IPS DF 4.7 (cell line): ENCODE measurements at regions not wholly inside any gene's neighbourhood (a gene's known extent, or its start where the extent isn't known, plus 50 kb on each side); places are given as distances from the start of the nearest gene placed in this dataset.

Experiments
- DNase-seq: peaks from one replicate; pipeline ENCODE4 v3.0.0-alpha.2; 2013; ENCODE audit warnings: low spot score; ENCODE audit errors: extremely low read depth

DNA sequence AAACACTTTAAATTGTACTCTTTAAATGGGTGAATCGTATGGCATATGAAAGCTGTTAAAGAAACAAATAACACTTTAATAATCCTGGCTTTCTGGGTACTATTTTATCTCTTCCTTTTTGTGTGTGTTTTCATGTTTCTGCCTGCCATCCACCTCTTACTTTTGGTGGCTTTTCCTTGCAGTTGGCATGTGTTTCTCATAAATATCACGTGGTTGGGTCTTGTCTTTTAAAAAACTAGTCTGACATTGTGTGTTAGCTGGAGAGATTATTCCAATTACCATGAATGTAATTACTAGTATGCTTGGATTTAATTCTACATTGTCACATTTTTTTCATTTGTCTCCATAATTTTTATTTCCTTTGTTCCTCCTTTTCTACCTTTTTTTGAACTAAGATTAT is 262.9 kb upstream of the B3GAT1 start:
- DNase-seq: no peak

DNA sequence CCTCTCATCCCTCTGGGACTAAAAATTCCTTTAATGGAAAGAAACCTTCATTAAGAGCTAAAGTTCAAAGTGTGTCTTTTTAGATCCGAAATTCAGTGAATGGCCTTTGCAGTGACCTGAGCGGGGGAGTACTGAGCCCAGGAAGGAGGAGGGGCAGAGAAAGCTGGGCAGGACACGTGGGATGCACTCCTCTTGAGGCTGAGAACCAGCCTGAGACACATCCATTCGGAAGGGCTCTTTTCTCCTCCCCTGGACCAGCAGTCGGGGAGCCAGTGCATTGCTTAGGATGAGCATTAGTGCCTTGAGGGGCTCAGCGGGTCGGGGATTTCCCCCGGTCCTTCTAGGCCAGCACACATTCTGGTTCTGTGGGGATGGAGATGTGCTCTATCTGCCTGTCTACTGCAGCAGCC is 258.9 kb upstream of the B3GAT1 start:
- DNase-seq: no peak

DNA sequence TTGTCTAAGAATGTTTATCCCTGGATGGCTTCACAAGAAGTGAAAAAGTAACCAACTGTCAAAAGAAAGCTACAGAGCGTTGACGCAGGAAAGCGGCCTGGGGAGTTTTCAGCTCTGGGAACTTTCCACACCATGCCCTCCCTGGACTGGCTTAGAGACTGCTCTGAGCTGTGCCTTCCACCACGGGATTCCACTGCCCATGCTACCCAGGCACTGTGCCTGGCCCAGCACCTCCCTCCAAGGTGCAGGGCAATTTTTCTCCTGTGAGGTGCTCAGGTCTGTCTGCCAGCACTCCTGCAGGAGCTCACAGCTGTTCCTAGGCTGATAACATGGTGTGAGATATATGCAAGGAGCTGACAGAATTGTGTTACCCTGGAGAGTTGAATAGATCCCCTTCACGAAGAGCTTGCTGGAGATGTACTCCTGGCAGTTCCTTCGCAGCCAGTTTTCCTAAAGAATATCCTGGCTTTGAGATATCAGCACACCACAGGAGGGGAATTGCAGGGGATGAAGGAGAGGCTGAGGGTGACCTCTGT is 258.3 kb upstream of the B3GAT1 start:
- DNase-seq: no peak

DNA sequence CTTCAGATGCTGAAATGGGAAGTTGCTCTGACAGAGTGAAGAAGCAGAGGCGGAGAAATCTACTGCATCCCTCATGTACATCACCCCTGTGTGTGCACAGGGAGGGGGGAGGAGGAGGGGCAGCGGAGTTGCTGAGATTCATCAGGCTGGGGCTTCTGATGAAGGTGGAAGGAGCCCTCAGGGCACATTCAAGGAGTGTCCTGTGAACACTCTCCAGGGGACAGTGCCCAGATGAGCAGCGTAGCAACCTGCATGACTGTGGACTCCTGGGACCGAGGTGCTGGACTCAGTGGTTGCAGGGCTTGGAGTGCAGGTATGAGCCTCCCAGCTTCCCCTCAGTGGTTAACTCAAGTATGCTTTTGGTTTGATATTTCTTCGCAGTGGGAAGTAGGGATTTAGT is 257.8 kb upstream of the B3GAT1 start:
- no peak for DNase-seq

DNA sequence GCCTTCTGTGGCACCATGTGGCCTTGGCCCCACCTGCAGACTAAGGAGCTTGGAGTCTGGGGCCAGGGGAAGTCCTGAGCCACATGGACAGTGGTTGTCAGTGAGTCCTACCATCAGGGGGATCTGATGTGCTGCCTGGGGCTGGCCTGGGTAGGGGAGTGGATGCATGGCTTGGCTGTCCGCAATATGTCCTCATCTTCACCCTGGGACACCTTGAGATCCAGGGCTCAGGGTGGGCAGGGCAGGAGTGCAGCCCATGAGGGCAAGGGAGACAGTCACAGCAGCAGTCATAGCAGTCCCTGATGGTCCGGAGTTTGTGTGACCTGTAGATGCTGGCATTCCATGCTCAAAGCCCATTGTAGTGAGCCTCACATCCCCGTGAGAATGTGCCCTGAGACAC is 256.8 kb upstream of the B3GAT1 start:
- no peak for DNase-seq

DNA sequence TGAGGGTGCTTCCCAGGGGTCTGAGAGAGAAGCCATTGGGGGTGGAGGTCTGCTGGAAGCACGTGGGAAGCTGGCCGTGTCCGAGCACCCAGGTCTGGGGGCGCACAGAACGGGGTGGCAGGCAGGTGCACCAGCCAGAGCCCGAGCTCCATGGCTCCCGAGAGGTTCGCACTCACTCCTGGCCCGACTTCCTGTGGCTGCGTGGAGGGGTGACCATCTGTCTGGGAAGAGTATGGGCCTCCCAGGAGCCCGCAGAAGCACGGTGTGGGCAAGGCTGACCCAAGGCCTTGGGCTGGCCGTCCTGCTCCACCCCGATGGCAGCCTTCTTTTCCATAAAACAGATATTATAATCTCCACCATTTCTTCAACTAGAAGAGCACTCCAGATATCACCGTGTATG is 256.0 kb upstream of the B3GAT1 start:
- no peak for DNase-seq

DNA sequence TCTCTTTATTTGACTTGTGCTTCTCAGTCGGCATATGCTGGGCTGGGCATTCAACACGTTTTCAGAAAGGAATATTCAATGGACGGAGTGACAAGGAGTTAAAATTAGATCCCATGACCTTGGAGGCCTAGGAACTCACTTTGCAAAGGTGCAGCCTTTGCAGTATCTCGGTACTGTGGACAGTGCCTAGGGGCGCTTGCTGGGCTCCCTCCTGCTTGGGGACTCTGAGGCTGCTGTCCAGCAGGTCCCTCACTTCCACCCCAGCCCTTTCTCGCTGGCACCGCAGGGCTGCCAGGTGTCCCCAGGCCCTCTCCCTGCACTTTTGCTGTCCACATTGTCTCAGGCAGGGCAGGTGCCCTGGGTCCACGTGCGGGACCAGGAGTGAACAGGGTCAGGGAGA is 255.5 kb upstream of the B3GAT1 start:
- no peak for DNase-seq

DNA sequence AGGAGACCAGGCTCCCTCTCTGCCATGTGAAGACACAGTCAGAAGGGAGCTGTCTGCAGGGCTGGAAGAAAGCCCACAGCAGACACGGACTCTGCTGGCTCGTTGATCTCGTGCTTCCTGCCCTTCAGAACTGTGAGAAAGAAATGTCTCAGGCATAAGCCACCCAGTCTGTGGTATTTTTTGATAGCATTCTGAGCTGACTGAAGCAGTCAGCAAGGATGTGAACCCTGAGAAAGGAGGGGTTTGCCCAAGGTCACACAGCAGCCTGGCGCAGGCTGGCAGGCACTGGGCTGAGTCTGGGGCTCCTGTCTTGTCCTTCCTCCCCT is 255.1 kb upstream of the B3GAT1 start:
- DNase-seq: no peak

DNA sequence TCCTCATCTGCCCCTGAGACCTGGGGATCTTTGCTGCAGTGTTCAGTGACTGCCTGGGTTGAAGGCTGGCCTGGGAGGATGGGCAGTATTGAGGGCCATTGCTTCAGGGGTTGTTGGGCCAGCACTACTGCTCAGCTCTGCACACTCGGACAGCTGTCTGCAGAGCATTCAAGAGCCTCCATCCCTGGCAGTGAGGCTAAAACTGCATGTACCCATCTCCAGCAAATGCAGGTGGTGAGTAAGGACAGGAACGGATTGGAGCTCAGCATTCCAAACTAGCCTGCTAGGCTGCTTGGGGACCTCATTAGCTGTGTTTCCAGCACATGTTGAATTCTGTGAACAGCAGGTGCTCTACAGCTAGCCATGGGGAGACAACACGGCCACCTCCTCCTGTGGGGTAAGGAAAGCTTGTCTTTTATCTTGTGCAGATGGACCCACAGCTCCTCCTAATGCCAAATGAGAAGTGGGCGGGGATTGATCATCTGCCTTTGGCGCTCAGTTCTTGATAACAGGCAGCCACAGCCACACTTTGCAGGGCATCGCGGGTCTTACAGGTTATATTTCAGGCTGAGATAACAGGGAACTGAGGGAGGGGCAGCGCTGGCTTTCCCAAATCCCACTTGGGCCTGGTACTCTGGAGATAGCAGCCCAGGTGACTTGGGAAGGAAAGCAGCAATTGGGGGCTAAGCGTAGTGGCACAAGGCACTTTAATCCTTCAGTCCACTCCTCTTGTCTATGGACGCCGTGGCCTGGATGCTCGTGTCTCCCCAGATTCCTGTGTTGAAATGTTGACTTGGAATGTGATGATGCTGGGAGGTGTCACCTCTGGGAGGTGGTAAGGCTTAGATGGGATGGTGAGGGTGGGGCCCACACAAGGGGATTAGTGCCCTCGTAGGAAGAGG is 254.5 kb upstream of the B3GAT1 start:
- DNase-seq: no peak

DNA sequence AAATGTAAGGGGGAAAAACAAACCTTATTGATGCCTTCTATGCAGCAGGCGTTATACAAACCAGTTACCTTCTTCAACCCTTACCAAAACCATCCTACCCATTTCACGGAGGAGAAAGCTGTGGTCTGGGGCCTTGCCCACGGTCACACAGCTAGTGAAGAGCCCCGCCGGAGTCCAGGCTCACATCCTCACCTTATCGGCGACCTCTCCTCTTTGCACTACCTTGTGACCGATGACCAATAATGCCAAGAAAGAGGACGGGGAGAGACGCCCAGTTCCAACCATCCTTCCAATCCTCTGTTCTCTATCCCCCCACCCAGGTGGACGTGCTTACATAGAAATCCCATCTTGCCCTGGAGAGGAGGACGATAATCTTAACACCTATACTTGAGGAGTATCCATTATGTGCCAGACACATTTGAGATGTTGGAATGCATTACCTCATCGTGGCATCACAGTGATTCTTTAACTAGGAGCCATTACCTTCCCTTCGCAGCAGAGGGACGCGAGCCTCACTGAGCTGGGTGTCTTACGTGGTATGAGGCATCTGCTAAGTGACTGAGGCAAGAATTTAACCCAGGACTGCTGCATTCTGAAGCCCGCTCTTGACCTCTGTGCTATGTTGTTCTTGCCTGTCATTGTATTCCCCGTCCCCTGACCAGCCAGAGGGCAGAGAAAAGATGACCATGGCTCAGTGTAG is 253.7 kb upstream of the B3GAT1 start:
- DNase-seq: no peak

DNA sequence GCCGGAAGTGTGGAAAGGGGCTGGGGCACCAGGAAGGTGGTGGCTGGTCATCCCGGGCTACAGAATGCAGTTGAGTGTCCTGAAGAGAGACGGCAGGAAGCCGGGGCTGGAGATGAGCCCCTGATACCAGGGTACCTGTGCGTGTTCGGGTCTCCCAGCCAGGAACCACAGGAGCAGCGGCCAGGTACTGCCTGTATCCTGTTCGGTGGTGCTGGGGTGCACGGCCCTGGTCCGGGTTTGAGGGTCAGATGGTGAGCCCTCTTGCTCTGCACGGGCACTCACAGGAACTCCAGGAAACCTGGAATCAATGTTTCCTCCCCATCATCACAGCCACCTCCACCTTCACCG is 253.1 kb upstream of the B3GAT1 start:
- no peak for DNase-seq

DNA sequence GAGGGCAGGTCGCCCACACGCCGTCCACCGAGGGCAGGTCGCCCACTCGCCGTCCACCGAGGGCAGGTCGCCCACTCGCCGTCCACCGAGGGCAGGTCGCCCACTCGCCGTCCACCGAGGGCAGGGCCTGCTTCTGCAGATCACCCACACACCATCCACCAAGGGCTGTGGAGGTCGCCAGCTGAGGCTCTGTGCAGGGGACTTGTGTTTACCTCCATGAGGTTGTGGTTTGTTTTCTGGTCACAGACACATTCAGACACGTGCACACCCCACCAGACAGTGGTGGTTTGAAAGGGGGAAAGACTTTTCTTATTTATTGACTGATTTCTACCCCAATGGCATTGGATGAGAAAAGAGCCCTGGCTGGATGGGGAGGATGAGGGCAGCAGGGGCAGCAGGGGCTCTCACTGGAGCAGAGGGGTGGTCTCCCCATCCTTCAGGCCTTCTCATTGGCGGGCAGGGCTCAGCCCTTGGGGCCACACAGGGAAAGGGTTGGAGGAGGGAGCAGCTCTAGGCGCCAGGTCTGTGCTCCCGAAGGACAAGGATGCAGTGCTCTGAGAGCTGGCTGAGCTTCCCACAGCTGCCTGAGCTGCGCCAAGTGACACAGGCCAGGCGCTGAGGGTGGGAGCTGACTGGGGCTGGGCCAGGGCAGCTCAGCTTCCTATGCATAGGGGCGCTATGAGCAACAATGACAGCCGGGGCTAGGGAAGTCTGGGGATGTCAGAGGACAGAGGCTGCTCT is 252.6 kb upstream of the B3GAT1 start:
- no peak for DNase-seq

DNA sequence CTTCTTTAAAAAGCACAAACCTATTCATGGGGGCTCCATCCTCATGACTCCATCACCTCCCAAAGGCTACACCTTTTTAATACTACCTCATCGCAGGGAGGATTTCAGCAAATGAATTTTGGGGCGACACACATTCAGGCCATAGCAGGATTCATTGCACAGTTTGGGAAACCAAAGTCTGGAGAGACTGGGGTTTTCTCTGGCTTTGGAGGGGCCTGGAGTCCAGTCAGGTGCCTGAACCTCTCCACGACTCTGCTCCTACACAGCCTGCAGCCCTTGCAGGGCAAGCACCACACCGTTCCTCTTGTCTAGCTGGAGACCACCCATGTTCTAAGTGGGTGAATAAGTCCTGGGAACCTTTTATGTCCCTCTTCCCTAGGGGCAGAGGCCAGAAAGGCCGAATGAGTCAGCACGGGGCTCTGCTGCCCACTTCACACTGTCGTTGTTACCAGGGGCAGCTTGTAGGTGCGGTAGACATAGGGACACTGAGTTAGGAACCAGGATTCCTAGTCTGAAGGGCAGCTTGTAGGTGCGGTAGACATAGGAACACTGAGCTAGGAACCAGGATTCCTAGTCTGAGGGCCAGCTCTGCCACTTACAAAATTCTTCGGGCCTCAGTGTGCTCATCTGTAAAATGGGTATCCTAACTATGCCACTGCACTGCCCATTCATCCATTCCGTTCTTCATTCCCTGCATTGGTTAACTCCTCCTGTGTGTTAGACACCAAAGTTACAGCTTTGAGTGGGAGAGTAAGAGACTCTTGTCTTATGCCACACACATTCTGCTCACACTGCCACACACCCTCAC is 251.7 kb upstream of the B3GAT1 start:
- no peak for DNase-seq

DNA sequence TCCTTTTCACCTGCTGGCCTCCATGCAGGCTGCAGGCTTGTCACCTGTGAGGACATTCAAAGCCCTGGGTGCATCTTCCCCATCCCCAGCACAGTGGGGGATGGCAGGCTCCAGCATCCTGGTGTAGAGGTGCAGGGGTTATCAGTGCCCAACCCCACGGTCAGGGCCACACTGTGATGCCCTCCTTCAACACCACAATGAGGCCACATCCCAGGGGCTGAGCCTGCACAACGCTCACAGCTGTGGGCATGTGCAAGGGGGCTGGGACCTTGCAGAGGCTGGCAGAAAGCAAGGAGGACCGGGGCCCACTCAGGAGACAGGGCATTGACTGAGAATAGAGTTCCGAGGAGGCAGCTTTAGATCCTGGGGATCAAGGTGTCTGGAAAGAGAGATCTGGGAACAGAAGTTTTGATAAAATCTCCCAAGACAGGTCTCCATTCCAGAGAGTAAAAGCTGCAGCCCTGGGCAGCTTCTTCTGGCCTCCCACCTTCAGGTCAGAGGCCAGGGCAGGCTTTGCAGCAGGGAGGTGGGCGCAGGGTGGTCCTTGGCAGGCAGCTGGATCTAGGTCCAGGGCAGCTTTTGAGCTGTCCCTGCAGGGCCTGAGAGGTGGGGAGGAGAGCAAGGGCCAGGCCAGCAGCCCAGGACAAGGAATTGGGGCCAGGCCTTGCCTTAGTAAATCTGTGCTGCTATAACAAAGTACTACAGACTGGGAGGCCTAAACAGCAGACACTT is 250.8 kb upstream of the B3GAT1 start:
- DNase-seq: no peak

DNA sequence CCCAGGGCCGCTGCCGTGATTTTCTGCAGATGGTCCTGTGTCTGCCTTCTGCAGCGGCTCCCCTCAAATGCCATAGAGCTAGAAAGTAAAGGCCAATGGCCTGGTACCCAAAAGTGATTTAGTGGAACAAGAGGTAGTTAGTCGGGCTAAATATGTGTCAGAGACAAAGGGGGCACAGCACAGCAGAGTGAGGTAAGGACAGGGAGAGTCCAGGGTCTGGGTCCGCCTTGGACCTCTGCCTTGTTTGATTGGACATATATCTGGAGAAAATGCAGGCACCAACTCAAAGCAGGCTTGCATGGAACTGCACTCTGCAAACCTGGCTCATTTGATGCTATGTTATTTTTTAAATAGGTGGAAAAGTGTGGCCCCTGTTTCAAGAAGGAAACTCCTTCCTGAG is 249.6 kb upstream of the B3GAT1 start:
- DNase-seq: no peak

DNA sequence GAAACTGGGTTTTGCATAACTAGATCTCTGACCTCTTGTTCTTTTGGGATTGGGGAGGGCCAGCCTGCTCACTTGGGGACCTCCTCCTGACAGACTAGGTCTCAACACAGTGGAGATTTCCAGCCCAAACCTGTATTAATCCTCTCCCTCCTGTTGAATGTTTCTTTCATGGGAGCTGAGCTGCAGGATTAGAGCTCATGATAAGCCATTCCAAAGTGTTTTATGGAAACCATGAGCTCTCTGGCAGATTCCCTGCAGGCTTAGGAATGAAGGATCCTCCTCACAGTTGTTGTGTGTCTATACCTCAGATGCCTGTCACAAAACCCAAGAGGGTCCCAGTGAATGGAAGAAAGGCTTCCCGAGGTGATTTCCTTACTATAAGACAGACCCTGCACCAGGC is 248.4 kb upstream of the B3GAT1 start:
- no peak for DNase-seq

DNA sequence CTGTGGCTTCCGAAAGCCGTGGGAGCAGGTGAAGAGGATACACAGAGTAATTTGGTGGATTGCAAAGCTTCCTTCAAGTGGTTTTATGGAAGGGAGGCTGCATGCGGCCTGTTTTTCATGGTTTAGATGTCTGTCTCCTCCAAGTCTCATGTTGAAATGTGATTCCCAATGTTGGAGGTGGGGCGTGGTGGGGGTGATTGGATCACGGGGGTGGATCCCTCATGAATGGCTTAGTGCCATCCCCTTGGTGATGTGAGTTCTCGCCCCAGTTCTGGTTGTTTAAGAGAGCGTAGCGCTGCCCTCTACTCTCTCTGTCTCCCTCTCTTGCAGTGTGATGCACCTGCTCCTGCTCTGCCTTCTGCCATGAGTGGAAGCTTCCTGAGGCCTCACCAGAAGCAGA is 247.8 kb upstream of the B3GAT1 start:
- no peak for DNase-seq

DNA sequence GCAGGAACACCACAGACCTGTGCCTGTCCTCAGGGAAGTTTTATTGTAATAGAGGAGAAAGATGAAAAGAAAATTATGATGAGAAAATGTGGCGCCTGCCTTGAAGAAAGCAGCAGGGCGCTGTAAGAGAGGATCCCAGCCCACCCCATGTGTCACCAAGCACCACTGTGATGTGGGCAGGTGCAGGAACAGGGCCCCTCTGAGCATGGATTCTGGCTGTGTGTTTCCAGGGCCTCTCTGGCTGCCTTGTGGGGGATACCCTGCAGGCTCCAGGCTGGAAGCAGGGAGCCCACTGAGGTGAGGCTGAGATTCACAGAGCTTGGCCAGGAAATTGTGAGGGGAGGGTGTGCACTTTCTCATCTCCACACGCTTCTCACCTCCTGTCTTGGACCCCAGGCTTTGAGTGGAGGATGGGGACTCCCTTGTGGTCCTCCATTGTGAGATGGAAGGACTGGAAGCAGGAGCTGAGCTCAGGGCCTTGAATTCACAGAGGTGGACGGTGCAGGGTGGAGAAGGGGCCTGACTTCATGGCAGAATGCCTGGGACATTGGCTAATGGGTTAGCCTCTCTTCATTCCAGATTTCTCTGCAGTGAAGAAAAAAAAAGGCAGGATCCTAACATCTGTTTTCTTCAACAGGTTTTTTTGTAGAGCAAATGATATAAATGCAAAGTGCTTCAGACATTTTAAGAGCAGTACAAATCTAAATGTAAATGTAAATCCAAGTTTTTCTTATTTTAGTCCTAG is 246.6 kb upstream of the B3GAT1 start:
- DNase-seq: no peak

DNA sequence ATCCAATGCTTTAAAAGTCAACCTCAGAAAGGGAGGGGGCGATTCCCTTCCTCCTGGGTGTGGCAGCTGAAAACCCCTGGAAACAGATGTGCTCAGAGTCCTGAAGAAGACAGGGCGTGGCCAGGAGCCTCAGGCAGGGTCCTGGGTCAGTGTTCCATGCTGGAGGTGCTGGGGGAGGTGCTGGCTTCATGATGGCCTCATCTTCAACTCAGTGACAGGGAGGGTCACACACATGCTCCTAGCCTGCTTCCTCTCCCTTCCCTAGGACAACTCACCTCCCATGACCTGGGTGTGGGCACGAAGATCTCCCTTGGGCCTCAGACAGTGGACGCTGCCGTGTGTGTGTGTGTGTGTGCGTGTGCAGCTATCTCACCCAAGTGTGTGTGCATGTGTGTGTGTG is 245.6 kb upstream of the B3GAT1 start:
- DNase-seq: no peak
